ENCODE measurements at regions not wholly inside any gene's neighbourhood (a gene's known extent, or its start where the extent isn't known, plus 50 kb on each side); places are given as distances from the start of the nearest gene placed in this dataset.

- Histone ChIP-seq H3K9ac (ENCODE audit: low read length) (no peak overlapping the region), H4K20me1 (ENCODE audit: insufficient read depth, low read length) (no peaks in the 10 kb centered on the region), H3K27ac (ENCODE audit: low read length) (no peak overlapping the region), H3K36me3 (replicated peaks; ENCODE audit: insufficient read depth, low read length) (no peaks in the 10 kb centered on the region), H3K4me2 (ENCODE audit: low read depth, low read length) (no peak overlapping the region), H3K9me2 (replicated peaks; ENCODE audit: insufficient read depth, low read length) (no peaks in the 10 kb centered on the region), H2AFZ (ENCODE audit: low read length) (no peak overlapping the region), H3K9me3 (replicated peaks; ENCODE audit: insufficient read depth, low read length) (no peaks in the 10 kb centered on the region), H3K79me2 (ENCODE audit: low read length) (no peaks in the 10 kb centered on the region), H3F3A (ENCODE audit: insufficient read depth, low read length) (no peaks in the 10 kb centered on the region), H3K4me1 (ENCODE audit: low read length) (no peaks in the 10 kb centered on the region), H3K27me3 (replicated peaks; ENCODE audit: insufficient read depth, low read length) (no peaks in the 10 kb centered on the region), H3K4me3 (ENCODE audit: low read length) (no peak overlapping the region)
- no peak for DNase-seq
- TF ChIP-seq EZH2phosphoT487 (IDR thresholded peaks at IDR 0.05; ENCODE audit: low read length) (no peak), CTCF (IDR thresholded peaks at IDR 0.05; ENCODE audit: low read length) (no peak), EZH2 (optimal IDR thresholded peaks at IDR 0.05; ENCODE audit: low read depth, low read length) (no peak)
Observed at GRCh38 chr9:89887286-89887685, 282.5 kb downstream of the GADD45G start.

GRCh38 chr9:89888233-89888632 lies 283.4 kb downstream of the GADD45G start:
- Histone ChIP-seq H3K4me2 (ENCODE audit: low read depth, low read length) (no peak overlapping the region), H3K79me2 (ENCODE audit: low read length) (no peaks in the 10 kb centered on the region), H3K36me3 (replicated peaks; ENCODE audit: insufficient read depth, low read length) (no peaks in the 10 kb centered on the region), H4K20me1 (ENCODE audit: insufficient read depth, low read length) (no peaks in the 10 kb centered on the region), H3F3A (ENCODE audit: insufficient read depth, low read length) (no peaks in the 10 kb centered on the region), H3K9me3 (replicated peaks; ENCODE audit: insufficient read depth, low read length) (no peaks in the 10 kb centered on the region), H3K27ac (ENCODE audit: low read length) (no peak overlapping the region), H3K9me2 (replicated peaks; ENCODE audit: insufficient read depth, low read length) (no peaks in the 10 kb centered on the region), H3K27me3 (replicated peaks; ENCODE audit: insufficient read depth, low read length) (no peaks in the 10 kb centered on the region), H3K9ac (ENCODE audit: low read length) (no peak overlapping the region), H3K4me1 (ENCODE audit: low read length) (no peaks in the 10 kb centered on the region), H2AFZ (ENCODE audit: low read length) (no peak overlapping the region), H3K4me3 (ENCODE audit: low read length) (no peak overlapping the region)
- TF ChIP-seq EZH2phosphoT487 (IDR thresholded peaks at IDR 0.05; ENCODE audit: low read length) = no peak
- TF ChIP-seq CTCF (IDR thresholded peaks at IDR 0.05; ENCODE audit: low read length) = no peak
- no peak for TF ChIP-seq EZH2 (optimal IDR thresholded peaks at IDR 0.05; ENCODE audit: low read depth, low read length)
- no peak for DNase-seq

- no peak overlapping the region for H3K4me3 ChIP-seq (ENCODE audit: low read length)
- no peak overlapping the region for H3K4me2 ChIP-seq (ENCODE audit: low read depth, low read length)
- DNase-seq = no peak
- no peak overlapping the region for H3K27ac ChIP-seq (ENCODE audit: low read length)
- no peaks in the 10 kb centered on the region for H3K9me2 ChIP-seq (replicated peaks; ENCODE audit: insufficient read depth, low read length)
- H2AFZ ChIP-seq (ENCODE audit: low read length) = no peak overlapping the region
- TF ChIP-seq EZH2phosphoT487 (IDR thresholded peaks at IDR 0.05; ENCODE audit: low read length) (no peak), EZH2 (optimal IDR thresholded peaks at IDR 0.05; ENCODE audit: low read depth, low read length) (no peak), CTCF (IDR thresholded peaks at IDR 0.05; ENCODE audit: low read length) (no peak)
- H3K36me3 ChIP-seq (replicated peaks; ENCODE audit: insufficient read depth, low read length) = no peaks in the 10 kb centered on the region
- no peak overlapping the region for H3K9ac ChIP-seq (ENCODE audit: low read length)
- H3K9me3 ChIP-seq (replicated peaks; ENCODE audit: insufficient read depth, low read length) = no peaks in the 10 kb centered on the region
- H3K27me3 ChIP-seq (replicated peaks; ENCODE audit: insufficient read depth, low read length) = no peaks in the 10 kb centered on the region
- no peaks in the 10 kb centered on the region for H3F3A ChIP-seq (ENCODE audit: insufficient read depth, low read length)
- H3K79me2 ChIP-seq (ENCODE audit: low read length) = no peaks in the 10 kb centered on the region
- no peaks in the 10 kb centered on the region for H4K20me1 ChIP-seq (ENCODE audit: insufficient read depth, low read length)
- no peaks in the 10 kb centered on the region for H3K4me1 ChIP-seq (ENCODE audit: low read length)
Observed at GRCh38 chr9:89888677-89889076, 283.9 kb downstream of the GADD45G start.
